HG03521 (cell line): ENCODE measurements at regions not wholly inside any gene's neighbourhood (a gene's known extent, or its start where the extent isn't known, plus 50 kb on each side); places are given as distances from the start of the nearest gene placed in this dataset.
"Not testable (repeated sequence)": the region's sequence is repeated elsewhere in the genome, so short reads cannot be mapped to it uniquely, and the experiment has no call there.

Experiments used
- ATAC-seq: cut with Tn5 transposase; IDR thresholded peaks from one replicate; pipeline ENCODE4 v1.9.1; 2021; ENCODE audit warnings: mild to moderate bottlenecking, moderate library complexity; ENCODE audit not compliant: unreplicated experiment

DNA sequence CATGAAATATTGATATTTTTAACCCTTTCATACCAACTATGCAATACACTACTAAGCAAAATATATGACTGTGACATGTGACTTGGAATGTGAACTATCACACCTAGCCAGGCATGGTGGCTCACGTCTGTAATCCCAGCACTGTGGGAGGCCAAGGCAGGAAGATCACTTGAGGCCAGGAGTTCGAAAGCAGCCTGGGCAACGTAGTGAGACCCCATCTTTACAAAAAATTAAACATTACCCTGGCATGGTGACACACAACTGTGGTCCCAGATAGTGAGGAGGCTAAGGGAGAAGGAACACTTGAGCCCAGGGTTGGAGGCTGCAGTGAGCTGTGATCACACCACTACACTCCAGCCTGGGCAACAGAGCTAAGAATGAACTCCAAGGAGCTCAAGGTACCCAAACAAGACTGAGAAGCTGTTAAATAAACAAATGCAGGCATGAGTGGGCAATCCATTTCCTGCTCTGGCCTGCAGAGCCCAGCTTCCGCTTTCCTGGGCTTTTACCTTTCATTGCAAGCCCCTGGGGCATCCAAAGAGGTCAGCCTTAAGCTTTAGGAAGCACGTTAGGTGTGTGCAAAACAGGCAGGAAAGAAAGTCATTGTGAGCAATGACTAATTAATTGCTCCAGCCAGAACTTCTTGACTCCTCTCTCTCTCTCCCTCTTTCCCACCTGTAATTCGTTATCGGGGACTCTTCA is 162.1 kb upstream of the FOXK1 start:
- no peak for ATAC-seq

GRCh38 chr7:4523219-4523618 is 158.9 kb upstream of the FOXK1 start:
- ATAC-seq = no peak

DNA sequence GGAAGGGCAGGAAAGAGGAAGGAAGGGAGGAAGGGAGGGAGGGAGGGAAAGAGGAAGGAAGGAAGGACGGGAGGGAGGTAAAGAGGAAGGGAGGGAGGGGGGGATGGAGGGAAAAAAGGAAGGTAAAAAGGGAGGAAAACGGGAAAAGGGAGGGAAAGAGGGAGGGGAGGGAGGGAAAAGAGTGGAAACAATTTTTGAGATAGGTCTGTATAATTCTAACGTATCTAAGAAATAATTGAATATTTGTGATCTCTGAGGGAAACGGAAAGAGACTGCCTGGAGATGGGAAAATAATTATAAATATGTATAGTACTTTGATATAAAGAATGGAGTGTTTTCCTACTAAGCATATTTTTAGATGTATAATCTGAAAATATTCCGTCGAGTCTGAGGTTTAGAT is 158.2 kb upstream of the FOXK1 start:
- ATAC-seq = no peak

DNA sequence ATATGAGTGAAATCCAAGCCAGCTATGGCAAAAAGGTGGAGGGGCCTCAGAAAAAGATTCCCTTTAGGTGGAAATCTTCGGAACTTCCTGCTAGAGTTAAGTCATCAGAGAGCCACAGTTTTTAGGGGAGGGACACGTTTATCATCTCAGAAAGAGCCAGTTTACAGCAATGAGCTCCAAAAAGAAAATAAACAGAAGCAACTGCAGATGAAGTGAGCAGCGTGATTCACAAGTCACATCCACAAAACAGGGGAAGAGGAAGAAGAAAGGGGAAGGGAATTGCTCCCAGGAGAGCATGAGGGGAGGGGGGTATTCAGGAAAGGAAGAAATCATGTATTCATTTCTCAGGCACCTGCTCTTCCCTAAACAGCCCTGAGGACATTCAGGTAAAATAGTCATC is 156.2 kb upstream of the FOXK1 start:
- ATAC-seq = no peak

GRCh38 chr7:4527988-4528636 is 154.0 kb upstream of the FOXK1 start:
- ATAC-seq = no peak

DNA sequence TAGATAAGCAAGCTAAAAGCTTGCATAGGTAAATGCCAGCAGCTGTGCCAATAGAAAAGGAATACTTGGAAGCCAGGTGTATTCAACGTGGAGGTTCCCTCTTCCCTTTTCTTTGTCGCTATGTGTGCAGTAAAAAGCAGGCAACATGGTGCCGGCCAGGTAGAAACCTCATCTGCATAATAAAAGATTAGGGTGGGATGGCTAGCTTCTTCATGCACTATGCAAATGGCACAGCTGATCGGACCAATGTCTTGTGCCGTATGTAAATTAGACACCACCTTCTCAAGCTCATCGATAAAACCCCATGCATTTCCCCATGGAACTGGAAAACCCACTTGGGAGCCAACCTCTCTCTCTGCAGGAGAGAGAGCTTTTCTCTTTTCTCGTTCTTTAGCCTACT is 150.9 kb upstream of the FOXK1 start:
- no peak for ATAC-seq

DNA sequence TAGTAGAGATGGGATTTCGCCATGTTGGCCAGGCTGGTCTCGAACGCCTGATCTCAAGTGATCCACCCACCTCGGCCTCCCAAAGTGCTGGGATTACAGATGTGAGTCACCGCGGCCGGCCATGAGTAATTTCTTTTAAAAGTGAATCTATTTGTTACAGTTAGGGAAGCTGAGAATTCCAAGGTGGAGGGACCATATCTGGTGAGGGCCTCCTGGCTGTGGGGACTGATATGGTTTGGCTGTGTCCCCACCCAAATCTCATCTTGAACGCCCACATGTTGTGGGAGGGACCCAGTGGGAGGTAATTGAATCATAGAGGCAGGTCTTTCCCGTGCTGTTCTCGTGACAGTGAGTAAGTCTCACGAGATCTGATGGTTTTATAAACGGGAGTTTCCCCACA is 148.8 kb upstream of the FOXK1 start:
- not testable (repeated sequence) for ATAC-seq

- ATAC-seq = no peak
Measured at GRCh38 chr7:4549681-4550080, 132.4 kb upstream of the FOXK1 start.

DNA sequence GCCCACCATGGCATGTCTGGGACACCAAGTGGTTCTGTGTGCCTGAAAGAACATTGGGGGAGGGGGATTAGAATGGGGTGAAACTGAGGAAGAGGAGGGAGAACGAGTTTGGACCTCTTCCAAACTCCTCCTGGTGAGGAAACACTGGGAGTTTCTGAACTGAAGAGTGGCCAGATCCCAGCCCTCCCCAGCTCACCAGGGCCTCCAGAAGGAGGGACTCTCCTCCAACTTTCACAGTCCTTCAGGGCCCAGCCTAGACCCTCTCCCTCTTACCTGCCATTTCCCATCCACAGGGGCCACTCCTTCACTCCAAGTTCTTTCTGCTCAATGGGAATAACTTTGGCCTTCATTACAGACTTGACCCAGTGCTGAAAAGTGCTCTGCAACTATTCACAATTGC is 132.0 kb upstream of the FOXK1 start:
- ATAC-seq = no peak

- ATAC-seq = no peak
Measured at GRCh38 chr7:4552985-4553384, 129.1 kb upstream of the FOXK1 start.

GRCh38 chr7:4556868-4557793 is 125.0 kb upstream of the FOXK1 start:
- no peak for ATAC-seq

DNA sequence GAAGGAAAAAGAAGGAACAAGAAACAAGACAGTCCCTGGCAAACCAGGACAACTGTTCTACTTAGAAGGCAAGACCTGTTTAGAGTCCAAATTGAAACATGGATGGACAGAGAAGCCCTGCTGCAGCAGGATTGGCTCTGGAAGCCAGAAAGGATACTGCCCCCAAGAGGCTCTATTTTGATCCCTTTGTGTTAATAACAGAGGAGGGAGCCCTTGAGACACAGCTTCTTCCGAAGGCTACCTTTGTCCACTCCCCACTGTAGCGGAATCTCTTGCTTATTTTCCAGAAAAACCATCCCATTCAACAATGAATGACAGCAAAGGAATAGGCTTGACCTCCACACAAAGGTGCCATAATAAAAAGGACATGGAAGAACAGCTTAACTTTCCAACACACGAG is 120.3 kb upstream of the FOXK1 start:
- no peak for ATAC-seq

DNA sequence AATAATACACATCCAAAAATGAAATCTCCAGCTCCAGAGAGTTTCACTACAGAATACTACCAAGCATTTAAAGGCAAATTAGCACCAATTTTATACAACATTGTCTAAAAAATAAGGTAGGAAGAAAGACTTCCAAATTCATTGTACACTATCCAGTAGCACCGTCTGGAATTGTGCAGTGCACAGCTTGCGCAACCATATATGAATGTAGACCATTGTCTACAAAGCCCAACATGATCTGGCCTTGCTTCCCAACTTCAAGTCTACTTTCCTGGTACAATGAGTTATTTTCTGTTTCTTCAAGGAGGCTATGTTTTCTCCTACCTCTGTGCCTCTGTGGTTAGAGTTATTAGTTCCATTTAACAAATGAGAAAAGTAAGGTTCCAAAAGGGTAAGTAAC is 115.4 kb upstream of the FOXK1 start:
- no peak for ATAC-seq

- no peak for ATAC-seq
Measured at GRCh38 chr7:4574851-4575250, 107.2 kb upstream of the FOXK1 start.

- no peak for ATAC-seq
Measured at GRCh38 chr7:4575254-4575653, 106.8 kb upstream of the FOXK1 start.

DNA sequence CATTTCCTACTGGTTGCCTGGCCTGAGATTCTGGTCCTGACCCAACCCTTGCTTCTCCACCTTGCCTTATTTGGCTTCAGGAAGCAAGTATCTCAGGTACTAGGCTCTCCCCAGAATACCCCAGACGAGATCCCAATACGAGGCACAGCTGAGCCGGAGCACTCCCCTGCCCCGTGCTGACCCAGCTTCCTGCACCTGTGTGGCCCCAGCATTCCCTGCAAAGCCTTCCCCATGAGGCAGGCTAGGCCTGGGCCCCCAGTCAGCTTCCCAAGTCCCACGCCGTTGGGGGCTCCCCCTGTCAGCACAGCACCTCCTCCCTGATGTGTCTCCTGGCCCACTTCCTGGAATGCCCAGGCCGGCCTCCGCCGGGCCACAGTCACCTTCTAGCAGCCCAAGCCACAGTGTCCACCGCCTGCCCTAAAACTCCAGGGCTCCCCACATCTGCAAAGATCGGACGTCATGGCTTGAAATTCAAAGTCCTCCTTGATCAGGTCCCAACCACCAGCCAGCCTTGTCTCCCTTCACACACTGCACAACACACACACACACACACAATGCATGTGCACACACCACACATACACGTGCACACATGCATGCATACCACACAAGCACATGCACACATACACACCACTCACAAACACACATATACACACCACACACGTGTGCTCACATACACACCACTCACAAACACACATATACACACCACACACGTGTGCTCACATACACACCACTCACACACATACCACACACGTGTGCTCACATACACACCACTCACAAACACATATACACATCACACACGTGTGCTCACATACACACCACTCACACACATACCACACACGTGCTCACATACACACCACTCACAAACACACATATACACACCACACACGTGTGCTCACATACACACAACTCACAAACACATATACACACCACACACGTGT is 78.9 kb upstream of the FOXK1 start:
- no peak for ATAC-seq

DNA sequence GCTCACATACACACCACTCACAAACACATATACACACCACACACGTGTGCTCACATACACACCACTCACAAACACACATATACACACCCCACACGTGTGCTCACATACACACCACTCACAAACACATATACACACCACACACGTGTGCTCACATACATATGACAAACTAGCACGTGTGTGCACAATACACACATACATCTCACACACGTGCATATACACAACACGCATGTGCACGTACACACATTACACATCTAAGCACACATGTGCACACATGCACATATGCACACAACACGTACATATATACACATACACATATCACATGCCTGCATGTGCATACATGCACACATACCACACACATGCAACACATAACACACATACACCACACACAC is 78.3 kb upstream of the FOXK1 start:
- no peak for ATAC-seq

DNA sequence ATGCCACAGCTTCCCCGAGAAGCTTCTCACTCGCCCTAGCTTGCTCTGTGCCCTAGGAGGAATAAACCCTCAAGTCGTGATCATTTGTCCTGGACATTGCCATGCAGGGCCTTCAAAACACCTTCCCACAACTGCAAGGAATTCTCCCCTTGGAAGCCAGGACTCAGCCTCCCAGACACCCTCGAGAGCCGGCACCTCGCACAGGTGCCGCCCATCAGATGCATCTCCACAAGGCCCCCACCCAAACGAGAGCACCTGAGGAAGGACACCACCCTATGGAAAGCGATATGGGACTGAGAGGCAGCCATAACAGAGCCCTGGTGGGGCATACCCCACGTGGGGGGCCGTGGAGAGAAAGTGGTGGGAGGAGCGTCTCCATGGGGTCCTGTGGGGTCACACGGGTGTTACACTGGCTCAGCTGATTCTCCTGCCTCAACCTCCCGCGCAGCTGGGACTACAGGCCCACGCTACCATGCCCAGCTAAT is 77.6 kb upstream of the FOXK1 start:
- no peak for ATAC-seq

GRCh38 chr7:4606797-4607196 is 75.3 kb upstream of the FOXK1 start:
- no peak for ATAC-seq

- ATAC-seq = no peak
Measured at GRCh38 chr7:4607311-4607729, 74.8 kb upstream of the FOXK1 start.

DNA sequence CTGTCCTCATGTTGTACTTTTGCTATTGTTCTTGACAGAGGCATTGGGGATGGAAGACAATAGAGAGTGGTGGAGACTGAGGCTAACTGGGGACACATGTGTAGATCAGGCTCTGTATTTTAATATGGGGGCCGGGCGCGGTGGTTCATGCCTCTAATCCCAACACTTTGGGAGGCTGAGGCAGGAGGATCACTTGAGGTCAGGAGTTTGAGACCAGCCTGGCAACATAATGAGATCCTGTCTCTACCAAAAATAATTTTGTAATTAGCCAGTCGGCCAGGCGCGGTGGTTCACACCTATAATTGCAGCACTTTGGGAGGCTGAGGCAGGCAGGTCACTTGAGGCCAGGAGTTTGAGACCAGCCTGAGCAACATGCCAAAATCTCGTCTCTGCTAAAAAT is 72.5 kb upstream of the FOXK1 start:
- not testable (repeated sequence) for ATAC-seq
